PFSK-1 (cell line): ENCODE measurements at regions not wholly inside any gene's neighbourhood (a gene's known extent, or its start where the extent isn't known, plus 50 kb on each side); places are given as distances from the start of the nearest gene placed in this dataset.

Experiments
- FOXP2 ChIP-seq: optimal IDR thresholded peaks from 2 replicates; pipeline ENCODE3; 2011; ENCODE audit warnings: borderline replicate concordance, control low read depth, inconsistent platforms; ENCODE audit not compliant: insufficient read depth; ENCODE audit errors: extremely low read length, extremely low read depth
- POLR2AphosphoS5 ChIP-seq: IDR thresholded peaks from 2 replicates; pipeline ENCODE4 v1.6.1; 2012; ENCODE audit warnings: low read depth, mild to moderate bottlenecking, control low read depth, low read length, moderate library complexity
- REST ChIP-seq, 2 experiments: IDR thresholded peaks; 2 replicates each; pipeline versions ENCODE4 v1.6.1 to v1.8.0; 2011 to 2012; ENCODE audit warnings: low read depth in 2 of 2, low read length in 2 of 2, control low read depth in 1 of 2, inconsistent platforms in 1 of 2, mild to moderate bottlenecking in 1 of 2, moderate library complexity in 1 of 2; ENCODE audit not compliant: insufficient read depth in 1 of 2
- SIN3A ChIP-seq: IDR thresholded peaks from 2 replicates; pipeline ENCODE4 v1.6.1; 2012; ENCODE audit warnings: mild to moderate bottlenecking, low read length, moderate library complexity, borderline replicate concordance; ENCODE audit not compliant: insufficient read depth
- TAF1 ChIP-seq: IDR thresholded peaks from 2 replicates; pipeline ENCODE4 v1.6.1; 2012; ENCODE audit warnings: low read length, control low read depth, borderline replicate concordance; ENCODE audit not compliant: insufficient read depth

GRCh38 chr2:204452464-204453023 lies 92.7 kb upstream of the PARD3B start:
- TF ChIP-seq REST (IDR thresholded peaks at IDR 0.05; ENCODE audit: insufficient read depth in 1 of 2, low read depth in 2 of 2, low read length in 2 of 2), result no peak
- TF ChIP-seq TAF1, result no peak
- no peak for TF ChIP-seq FOXP2
- no peak for TF ChIP-seq POLR2AphosphoS5
- no peak for TF ChIP-seq SIN3A

- no peak for TF ChIP-seq FOXP2
- TF ChIP-seq POLR2AphosphoS5, result no peak
- no peak for TF ChIP-seq REST (IDR thresholded peaks at IDR 0.05; ENCODE audit: insufficient read depth in 1 of 2, low read depth in 2 of 2, low read length in 2 of 2)
- TF ChIP-seq TAF1, result no peak
- TF ChIP-seq SIN3A, result no peak
Measured at GRCh38 chr2:204453730-204454167, 91.5 kb upstream of the PARD3B start.

- TF ChIP-seq SIN3A (no peak), FOXP2 (no peak), REST (IDR thresholded peaks at IDR 0.05; ENCODE audit: insufficient read depth in 1 of 2, low read depth in 2 of 2, low read length in 2 of 2) (no peak), POLR2AphosphoS5 (no peak), TAF1 (no peak)
Measured at GRCh38 chr2:204454672-204455380, 90.4 kb upstream of the PARD3B start.

GRCh38 chr2:204468746-204469429 lies 76.4 kb upstream of the PARD3B start:
- TF ChIP-seq POLR2AphosphoS5 (no peak), REST (IDR thresholded peaks at IDR 0.05; ENCODE audit: insufficient read depth in 1 of 2, low read depth in 2 of 2, low read length in 2 of 2) (no peak), FOXP2 (no peak), TAF1 (no peak), SIN3A (no peak)
